HG03565 (cell line): ENCODE measurements at regions not wholly inside any gene's neighbourhood (a gene's known extent, or its start where the extent isn't known, plus 50 kb on each side); places are given as distances from the start of the nearest gene placed in this dataset.
"Not testable (repeated sequence)": the region's sequence is repeated elsewhere in the genome, so short reads cannot be mapped to it uniquely, and the experiment has no call there.

ENCODE experiments used
- ATAC-seq: cut with Tn5 transposase; IDR thresholded peaks from one replicate; pipeline ENCODE4 v1.9.1; 2021; ENCODE audit warnings: mild to moderate bottlenecking, moderate library complexity; ENCODE audit not compliant: unreplicated experiment

GRCh38 chr14:53620890-53621289, 335.7 kb downstream of the BMP4 start:
- ATAC-seq: no peak

DNA sequence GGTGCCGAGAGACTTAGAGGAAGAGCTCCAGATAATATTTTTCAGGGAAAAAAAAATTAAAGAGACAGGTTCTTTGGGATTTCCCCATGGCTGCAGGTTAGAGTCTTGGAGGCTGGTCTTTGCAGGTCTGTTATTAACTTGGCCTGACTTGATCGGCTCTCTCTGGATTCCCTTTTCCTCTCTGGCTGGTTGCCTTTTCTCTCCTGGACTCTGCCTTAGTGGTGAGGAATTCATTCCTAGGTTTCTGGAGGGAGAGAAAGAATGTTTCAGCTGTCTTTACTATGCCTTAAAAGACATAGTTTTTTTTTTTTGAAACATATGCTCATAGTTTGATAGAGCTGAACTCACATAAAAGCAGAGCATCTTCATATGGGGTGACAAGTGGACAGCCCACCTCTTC, 336.3 kb downstream of the BMP4 start:
- no peak for ATAC-seq

- ATAC-seq: no peak
Observed at GRCh38 chr14:53619691-53620231, 336.9 kb downstream of the BMP4 start.

DNA sequence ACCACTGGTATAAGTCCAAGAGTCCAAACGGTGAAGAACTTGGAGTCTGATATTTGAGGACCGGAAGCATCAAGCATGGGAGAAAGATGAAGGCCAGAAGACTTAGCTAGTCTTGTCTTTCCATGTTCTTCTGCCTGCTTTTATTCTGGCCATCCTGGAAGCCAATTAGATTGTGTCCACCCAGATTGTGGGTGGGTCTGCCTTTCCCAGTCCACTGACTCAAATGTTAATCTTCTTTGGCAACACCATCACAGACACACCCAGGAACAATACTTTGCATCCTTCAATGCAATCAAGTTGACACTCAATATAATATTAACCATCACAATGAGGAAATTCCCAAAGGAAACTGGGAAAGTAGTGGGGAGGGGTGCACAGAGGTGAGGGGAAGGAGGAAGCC, 340.1 kb downstream of the BMP4 start:
- not testable (repeated sequence) for ATAC-seq

DNA sequence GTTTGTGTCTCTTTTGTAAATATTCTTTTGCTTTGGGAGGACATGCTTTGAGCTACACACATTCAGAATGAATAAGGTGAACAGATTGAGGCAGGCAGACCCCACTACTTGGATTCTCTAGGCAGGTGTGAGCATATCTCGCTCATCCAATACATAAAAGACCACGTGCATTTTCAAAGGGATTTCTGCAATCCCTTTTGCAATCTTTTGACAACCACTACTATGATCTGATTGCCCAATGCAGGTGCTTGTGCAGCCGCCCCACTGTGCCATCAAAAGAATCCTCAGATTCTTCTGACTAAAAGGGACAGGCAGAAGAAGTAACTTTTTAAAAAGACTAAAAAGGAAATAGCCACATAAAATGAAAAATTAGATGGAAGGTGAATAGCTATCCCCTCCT, 341.4 kb downstream of the BMP4 start:
- ATAC-seq: no peak

DNA sequence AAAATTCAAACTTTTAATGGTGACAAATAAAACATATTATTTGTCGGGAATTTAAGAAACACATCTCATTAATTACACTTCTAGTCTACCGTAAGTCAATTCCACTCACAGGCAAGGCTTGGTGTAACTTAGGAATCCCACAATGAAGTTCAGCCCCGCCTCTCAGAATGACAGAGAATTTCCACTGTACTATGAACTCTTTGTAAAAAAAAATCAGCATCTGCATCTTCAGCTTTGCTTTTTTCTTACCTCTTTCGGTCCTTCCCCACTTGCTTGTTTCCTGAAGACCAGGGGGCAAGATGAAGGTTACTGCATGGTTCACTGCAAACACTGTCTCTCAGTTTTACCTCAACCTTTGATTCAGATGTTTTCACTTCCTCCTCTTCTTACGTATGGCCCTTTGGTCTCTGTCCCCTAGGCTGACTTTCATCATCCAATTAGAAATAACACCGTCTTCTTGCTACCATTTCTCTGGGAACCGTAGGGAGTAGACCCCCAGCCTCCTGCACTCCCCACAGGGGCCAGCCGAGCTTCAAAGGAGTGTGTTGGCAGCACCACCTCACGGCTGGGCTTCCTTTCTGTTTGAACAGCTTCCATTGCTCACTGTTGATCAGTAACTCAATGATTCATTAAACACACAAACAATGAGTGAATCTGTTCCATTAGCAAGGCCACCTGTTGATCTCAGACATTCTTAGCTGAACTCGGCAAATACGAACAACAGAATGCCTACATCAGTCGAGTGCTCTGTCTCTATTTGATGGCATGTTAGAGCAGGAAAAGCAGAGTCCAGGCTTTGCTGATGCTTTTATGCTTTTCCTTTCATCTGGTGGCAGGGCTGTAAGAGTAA, 343.0 kb downstream of the BMP4 start:
- ATAC-seq: peak; percentile 94

DNA sequence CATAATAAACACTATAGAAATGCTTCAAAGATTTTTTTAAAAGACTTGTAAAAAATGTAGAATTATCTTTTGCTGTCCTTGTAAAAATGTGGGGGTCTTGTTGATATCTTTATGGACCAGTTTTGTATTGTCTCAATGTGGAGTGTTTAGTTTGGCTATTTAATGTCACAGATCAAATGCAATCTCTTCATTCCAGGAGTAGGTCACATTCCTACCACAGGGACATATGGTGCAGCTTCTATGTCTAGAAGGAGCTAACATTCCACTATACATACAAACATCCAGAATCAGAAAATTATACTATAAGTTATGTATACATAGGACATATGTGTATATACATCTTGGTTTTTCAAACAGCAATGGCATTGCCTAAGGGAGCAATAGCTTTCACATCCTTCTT, 345.7 kb downstream of the BMP4 start:
- no peak for ATAC-seq

GRCh38 chr14:53609009-53609408, 347.6 kb downstream of the BMP4 start:
- ATAC-seq: no peak

DNA sequence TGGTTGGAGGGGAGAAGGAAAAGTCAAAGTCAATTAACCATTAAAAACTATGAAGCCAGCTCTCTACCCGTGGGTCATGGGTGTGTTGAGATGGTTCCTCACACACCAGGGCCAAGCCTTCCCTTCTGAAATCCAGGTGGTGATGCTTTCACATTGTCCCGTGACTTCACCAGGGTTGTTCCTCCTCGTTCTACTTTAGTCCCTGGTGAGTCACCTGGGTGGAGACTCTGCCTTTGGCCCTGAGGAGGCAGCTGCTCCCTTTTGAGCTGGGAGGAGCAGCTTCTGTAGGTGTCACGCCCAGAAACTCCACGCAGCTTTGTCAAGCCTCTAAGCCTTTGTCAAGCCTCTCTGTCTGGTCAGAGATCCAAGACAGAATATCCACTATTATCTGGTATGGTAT, 348.3 kb downstream of the BMP4 start:
- ATAC-seq: peak; percentile 35

- ATAC-seq: no peak
Observed at GRCh38 chr14:53606203-53606602, 350.4 kb downstream of the BMP4 start.

- no peak for ATAC-seq
Observed at GRCh38 chr14:53605562-53605961, 351.1 kb downstream of the BMP4 start.

GRCh38 chr14:53603994-53604393, 352.6 kb downstream of the BMP4 start:
- ATAC-seq: no peak

GRCh38 chr14:53601409-53601808, 355.2 kb downstream of the BMP4 start:
- no peak for ATAC-seq

DNA sequence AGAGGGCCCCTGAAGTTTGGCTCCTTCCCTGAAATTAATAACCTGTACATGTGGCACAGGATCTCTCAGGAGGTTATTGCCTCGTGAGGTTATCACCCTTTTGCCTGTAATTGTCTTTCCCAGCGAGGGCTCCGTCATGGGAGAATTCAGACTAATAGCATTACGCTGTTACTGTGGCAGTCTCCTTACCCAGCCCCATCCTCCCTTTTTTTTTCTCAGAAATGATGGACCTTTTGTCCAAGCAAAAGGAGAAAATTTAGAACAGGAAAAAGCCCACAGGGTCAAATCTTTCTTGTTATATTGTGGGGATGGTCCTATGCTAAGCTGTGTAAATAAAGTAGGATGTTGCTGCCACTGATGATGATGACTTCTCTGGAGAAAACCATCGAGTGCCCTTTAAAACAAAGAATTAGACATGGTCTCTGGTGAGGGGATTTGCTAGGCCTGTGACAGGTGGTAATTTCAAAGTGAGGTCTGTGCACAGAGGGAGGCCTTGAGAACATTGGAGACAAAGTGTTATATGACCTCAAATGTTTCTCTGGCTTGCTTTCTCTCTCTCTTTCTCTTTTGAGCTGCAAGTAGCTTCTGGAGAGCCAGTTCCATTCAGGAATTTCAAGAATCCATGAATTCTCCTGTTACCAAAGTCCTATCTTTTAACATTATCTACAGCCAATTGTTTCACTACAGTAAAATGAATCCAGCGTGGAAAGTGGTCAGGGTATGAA, 357.2 kb downstream of the BMP4 start:
- ATAC-seq: no peak

DNA sequence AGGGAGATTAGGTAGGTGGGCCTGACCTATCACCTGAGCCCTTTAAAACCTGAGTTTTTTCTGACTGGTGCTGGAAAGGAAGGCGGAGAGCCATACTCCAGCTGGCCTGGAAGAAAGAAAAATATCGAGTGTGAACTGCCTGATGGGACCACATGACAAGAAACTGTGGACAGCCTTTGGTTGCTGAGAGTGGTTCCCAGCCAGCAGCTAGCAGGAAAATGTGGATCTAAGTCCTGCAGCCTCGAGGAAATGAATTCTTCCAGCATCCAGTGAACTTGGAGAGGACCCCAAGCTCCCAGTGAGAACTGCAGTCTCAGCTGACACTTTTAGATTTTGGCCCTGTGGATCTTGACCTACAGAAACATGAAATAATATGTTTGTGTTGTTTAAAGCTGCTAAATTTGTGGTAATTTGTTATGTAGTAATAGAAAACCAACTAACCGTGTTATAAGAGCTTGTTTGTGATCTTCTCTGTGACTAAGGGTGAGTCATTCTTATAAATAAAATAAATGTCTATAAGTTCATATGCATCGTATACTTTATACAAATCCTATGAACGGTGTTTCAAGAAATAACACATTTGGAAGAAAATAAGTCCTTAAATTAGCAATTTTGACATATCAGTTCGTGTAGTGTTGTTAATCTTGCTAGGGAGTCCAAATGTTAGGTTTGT, 359.6 kb downstream of the BMP4 start:
- ATAC-seq: no peak

DNA sequence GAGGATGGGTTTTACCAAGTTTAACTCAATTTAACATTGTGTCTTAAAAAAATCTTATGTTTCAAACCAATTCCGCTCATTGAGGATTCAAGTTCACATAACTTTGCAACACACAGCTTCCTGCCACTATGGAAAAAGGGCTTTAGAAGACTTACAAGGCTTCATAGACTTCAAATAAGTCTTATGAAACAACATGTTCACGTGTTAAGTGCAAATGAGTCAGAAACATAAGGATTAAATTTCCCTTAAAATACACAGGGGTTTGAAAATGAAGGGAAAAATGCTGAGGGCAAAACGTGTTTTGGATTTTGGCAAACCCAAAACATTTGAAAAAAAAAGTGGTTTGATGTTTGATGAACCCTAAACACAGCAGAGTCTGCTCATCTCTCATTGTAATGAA, 364.8 kb downstream of the BMP4 start:
- no peak for ATAC-seq

GRCh38 chr14:53581504-53581903, 375.1 kb downstream of the BMP4 start:
- ATAC-seq: no peak

DNA sequence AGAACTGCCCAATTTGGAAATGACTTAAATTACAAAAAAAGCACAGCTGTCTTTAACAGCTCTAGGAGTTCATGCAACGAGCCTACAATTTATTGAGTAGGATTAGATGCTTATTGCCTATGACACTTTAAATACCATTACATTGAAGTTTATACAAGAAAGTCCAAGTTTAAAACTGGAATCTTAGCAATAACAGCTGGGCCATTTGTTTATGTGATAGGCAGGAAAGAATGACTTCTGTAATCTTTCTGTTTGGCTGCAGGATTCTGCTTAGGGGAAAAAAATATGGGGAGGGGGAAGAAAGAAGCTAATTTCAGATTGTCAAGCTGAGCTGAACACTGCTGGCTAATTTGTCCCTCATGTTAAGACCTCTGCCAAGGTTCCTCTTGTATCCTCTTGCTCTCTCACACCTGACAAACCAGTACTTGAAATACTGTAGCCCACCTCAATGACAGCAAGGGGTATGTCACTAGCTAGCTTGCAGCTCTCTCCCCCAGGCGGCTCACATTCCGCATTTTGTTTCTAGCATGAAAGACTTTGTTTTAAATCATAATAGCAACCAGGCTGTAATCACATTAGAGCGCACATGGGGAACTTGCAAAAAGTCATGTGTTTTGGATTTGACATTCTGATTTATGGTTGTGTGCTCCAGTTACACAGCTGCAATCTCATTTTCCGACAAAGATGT, 384.8 kb downstream of the BMP4 start:
- ATAC-seq: no peak

DNA sequence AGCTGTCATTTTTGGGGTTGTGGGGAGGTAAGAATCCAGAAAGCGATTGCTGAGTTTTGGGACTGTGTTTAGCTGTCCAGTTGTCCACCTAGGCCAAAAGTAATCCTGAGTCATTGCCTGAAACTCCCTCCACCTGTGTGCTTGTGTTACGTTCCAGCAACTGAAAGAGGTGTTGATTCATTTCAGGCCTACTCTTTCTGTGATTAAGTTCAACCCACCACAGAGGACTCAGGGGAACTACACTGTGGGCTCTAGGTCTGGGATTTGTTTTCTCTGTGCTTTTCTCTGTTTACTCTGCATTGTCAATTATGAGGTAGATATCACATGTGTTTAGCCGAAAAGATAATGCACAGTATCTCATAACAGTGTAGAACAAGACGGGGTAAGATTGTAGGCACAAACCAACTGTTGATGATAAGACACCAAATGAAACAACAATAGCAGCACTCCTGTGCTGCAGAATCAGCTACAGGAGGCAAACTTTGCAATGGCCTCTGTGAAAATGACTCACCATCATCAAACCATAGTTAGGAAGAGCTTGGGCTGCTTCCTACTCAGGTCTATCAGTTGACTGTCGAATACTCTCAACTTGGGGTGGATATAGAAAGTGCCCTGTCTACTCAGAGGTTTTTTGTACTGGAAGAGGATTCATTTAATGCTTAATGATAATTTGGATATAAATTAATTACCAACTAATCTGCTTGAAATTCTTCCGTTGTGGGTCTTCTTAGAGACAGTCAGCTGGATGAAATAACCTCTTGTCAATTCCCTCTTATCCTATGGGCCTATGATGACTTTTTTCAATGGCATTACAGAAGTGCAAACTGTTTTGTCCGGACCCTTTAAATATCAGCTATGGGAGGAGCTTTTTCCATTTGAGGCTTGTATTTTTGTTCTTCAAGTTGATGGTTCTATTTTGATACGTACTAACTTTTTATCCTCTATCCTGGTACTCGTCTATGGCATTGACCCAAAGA, 385.9 kb downstream of the BMP4 start:
- peak; percentile 92 for ATAC-seq

DNA sequence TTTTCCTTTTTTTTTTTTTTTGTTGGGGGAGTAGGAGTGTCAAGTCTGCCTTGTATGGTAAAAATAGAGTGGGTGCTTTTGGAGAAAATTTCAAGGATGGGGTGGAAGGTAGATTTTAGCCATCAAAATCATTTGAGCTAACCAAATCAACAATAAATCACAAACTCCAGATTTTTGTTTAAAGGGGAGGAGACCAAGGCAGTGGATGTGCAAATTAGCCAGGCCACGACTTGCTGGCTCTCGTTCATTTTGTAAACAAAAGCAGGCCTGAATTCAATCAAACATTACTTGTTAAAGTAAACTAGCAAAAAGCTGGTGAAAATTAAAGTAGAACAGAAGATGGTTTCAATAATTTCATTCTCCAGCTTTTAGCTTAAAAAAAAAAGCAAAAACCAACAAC, 387.2 kb downstream of the BMP4 start:
- ATAC-seq: no peak
